GM10266 (cell line): ENCODE measurements at regions not wholly inside any gene's neighbourhood (a gene's known extent, or its start where the extent isn't known, plus 50 kb on each side); places are given as distances from the start of the nearest gene placed in this dataset.

ENCODE experiments used
- DNase-seq: peaks from one replicate; pipeline ENCODE4 v3.0.0; 2012; ENCODE audit errors: extremely low spot score
- CTCF ChIP-seq: IDR thresholded peaks from 2 replicates; pipeline ENCODE4 v1.5.1; 2012; ENCODE audit warnings: mild to moderate bottlenecking, low read depth; ENCODE audit not compliant: control insufficient read depth, insufficient read depth; ENCODE audit errors: missing control alignments

GRCh38 chr2:104752504-104752903, 101.4 kb upstream of the POU3F3 start:
- no peak for DNase-seq
- no peak for TF ChIP-seq CTCF

GRCh38 chr2:104755026-104755878, 98.7 kb upstream of the POU3F3 start:
- no peak for TF ChIP-seq CTCF
- no peak for DNase-seq

GRCh38 chr2:104756118-104756517, 97.8 kb upstream of the POU3F3 start:
- DNase-seq: no peak
- no peak for TF ChIP-seq CTCF

GRCh38 chr2:104757056-104757455, 96.9 kb upstream of the POU3F3 start:
- TF ChIP-seq CTCF: no peak

GRCh38 chr2:104758199-104758620, 95.7 kb upstream of the POU3F3 start:
- DNase-seq: no peak
- TF ChIP-seq CTCF: no peak

More at GRCh38 chr2:104757056-104757455, 96.9 kb upstream of the POU3F3 start:
- DNase-seq: no peak

- DNase-seq: no peak
- no peak for TF ChIP-seq CTCF
These were observed 91.9 kb upstream of the POU3F3 start for GRCh38 chr2:104762031-104762430.

GRCh38 chr2:104766683-104767082, 87.2 kb upstream of the POU3F3 start:
- no peak for TF ChIP-seq CTCF
- DNase-seq: no peak
